Sciatic nerve (tissue), 2 donors: ENCODE measurements at regions not wholly inside any gene's neighbourhood (a gene's known extent, or its start where the extent isn't known, plus 50 kb on each side); places are given as distances from the start of the nearest gene placed in this dataset.
"Not testable (repeated sequence)": the region's sequence is repeated elsewhere in the genome, so short reads cannot be mapped to it uniquely, and the experiment has no call there.

ENCODE experiments used
- ATAC-seq: fragments of 200-7000 bp; cut with Tn5 transposase; one replicate; pipeline ENCODE4 v1.9.1; 2020; ENCODE audit warnings: mild to moderate bottlenecking, moderate library complexity
- DNase-seq: peaks from one replicate; pipeline ENCODE4 v3.0.0-alpha.2; 2020; ENCODE audit warnings: low spot score
- intact Hi-C: fragments of 100-400 bp; cut with DNase I; formaldehyde crosslinking; loops from one replicate; pipeline ENCODE4 v1.14.2; 2022
- donor health status: DM: no; HTN: no; CAD: no.
- donor health status: DM: no; HTN: no; CAD: no.

DNA sequence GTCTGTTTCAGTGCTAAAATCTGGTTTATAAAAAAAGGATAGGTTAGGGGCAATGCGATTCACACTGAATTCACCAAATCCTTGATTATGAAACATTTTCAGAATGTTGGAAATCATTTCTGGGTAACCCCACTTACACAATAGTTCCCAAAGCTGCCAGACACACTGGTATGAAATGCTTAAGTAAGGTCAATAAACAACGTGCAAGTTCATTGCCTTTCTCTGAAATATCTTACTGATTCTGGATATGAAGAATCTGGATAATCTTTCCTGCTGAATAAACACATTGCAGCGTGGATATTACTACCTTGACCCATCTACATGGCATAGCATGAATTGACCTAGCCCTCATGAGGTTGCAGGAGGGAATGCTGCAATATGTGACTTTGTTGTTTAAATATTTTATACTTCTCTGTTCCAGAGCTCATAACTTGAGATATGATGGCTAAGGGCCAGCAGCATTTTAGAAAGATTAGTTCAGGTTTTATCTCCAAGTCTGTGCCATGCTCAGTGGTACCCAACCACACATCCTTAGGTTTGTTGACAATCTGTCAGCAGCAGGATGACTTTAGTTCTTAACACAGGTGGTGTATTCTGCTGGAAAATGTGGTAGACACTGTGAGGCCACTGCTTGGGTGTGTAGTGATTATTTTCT, 121.0 kb downstream of the NREP start:
- DNase-seq: no peak
- ATAC-seq: peak; percentile 73
- intact Hi-C loops: no loop called here

DNA sequence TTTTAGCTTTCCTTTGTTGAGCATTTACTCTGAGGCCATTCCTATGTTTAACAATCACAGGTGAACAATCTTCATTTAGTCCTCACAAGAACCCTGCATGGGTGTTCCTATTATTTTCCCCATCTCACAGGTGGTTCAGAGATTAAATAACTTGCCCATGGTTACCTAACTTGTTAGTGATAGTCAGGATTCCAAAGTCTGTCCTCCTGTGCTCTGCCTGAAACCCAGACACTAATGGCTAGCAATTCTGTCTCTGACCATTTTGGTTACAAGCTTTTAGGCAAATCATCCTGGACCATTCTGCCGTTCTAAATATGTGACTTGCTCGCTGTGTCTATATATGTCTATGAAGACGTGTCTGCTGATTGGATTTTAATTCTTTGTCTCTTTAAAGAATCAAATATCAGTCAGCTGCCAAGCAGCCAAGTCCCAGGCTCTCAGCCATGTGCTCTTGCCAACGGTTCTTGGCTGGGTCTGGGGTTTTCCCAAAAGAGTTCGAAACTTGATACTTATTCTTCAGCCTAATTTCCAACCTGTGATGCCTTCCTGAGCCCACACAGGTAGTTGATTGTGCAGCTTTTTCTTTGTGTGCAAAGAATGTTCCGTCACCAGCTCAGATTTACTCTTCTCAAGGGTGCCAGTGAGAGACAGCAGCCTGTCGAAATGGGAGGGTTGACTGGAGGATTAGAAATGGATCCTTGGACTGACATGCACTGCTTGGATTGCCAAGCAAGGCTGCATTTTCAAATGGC, 121.7 kb downstream of the NREP start:
- intact Hi-C loops: no loop called here
- ATAC-seq: peak; percentile 38

DNA sequence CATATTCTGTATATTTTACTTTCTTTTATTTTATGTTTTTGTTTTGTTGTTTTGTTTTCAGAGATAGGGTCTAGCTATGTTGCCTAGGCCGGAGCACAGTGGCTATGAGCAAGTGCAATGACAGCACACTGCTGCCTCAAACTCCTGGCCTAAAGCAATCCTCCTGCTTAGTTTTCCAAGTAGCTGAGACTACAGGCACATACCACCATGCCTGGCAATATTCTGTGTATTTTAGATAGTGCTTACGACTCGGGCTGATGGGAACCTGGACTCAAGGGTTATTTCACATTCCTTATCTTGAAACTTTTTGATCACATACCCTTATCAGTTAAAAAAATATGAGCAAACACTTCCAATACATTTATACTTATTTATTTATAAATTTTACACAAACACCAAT, 119.0 kb upstream of the STARD4 start:
- DNase-seq (no peak), ATAC-seq (no peak)
- intact Hi-C loops: no loop called here

More for the DNA sequence above, 121.7 kb downstream of the NREP start:
- no peak for DNase-seq

- intact Hi-C loops: no loop called here
- no peak for DNase-seq
- ATAC-seq: peak; percentile 86
Measured at GRCh38 chr5:111628901-111629300, 116.6 kb upstream of the STARD4 start.

DNA sequence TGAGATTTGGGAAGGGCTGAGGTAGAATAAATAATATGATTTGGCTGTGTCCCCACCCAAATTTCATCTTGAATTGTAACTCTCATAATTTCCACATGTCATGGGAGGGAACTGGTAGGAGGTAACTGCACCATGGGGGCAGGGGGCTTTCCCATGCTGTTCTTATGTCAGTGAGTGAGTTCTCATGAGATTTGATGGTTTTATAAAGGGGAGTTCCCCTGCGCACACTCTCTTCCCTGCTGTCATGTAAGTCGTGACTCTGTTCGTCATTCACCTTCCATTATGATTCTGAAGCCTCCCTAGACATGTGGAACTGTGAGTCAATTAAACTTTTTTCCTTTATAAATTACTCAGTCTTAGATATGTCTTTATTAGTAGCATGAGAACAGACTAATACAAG, 115.5 kb upstream of the STARD4 start:
- ATAC-seq: no peak
- no peak for DNase-seq
- intact Hi-C loops: no loop called here

GRCh38 chr5:111626473-111627148, 114.3 kb upstream of the STARD4 start:
- ATAC-seq: no peak
- DNase-seq: no peak
- intact Hi-C loops: no loop called here

- ATAC-seq (no peak), DNase-seq (no peak)
Measured at GRCh38 chr5:111618623-111619271, 106.4 kb upstream of the STARD4 start.

DNA sequence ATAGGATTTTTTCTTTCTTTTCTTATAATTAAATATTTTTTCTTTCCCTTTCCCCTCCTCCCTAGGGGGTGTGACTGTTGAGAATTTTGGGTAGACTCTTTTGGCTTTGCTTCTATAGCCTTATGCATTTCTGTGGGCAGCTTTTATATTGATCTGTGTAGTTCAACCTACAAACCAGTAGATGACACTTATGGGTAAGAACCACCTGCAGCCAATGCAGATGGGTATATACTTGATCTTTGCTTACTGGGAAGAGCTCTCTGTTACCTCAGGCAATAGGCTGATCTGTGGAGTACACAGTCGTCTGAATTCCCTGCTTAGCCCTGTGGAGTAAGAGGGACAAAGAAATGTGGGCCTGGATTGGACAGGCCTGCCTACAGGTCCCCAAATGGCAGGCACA, 102.7 kb upstream of the STARD4 start:
- intact Hi-C loops: no loop called here
- no peak for ATAC-seq
- DNase-seq: no peak

More at GRCh38 chr5:111618623-111619271, 106.4 kb upstream of the STARD4 start:
- intact Hi-C loops: no loop called here

GRCh38 chr5:111612013-111612630, 99.8 kb upstream of the STARD4 start:
- intact Hi-C loops, DNase-seq, ATAC-seq: not testable (repeated sequence)

DNA sequence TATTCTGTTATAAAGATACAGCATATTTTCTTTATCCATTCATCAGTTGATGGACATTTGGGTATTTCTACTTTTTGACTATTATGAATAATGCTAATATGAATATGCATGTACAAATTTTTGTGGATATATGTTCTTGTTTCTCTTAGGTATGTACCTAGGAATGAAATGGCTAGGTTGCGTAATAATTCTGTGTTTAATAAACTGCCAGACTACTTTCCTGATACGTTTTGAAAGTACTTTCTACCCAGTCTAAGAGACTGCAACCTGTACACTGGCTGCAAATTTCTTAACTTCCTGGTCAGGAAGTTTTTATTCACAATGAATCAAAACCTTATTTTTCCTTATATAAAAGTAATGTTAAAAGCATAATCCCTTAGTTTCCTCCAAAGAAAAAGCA, 93.9 kb upstream of the STARD4 start:
- DNase-seq (no peak), ATAC-seq (no peak)
- intact Hi-C loops: no loop called here

- ATAC-seq (no peak), DNase-seq (no peak)
- intact Hi-C loops: no loop called here
Measured at GRCh38 chr5:111603446-111603827, 91.1 kb upstream of the STARD4 start.

- intact Hi-C loops: no loop called here
- ATAC-seq: no peak
- DNase-seq: no peak
Measured at GRCh38 chr5:111602817-111603445, 90.6 kb upstream of the STARD4 start.

DNA sequence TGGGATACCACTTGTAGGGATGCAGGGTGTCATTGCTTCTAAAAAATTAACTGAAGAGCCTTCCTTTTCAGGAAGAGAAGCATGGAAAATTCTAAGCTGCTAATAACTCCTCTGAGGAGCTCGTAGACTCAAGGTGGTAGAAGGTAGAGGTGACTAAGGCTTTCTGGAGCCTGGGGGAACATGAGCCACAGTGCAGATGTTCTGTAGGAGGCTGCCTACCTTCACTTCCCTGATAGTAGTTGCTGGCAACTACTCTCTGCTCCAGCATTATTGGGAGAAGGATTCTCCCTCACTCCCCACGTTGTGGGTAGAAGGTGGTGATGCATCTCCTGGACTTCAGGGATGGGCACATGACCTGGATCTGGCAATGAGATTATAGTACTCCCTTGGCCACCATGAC, 86.7 kb upstream of the STARD4 start:
- intact Hi-C loops: no loop called here
- DNase-seq: no peak
- no peak for ATAC-seq

- intact Hi-C loops: no loop called here
- DNase-seq: no peak
- ATAC-seq: no peak
Measured at GRCh38 chr5:111597491-111597890, 85.2 kb upstream of the STARD4 start.

- intact Hi-C loops: no loop called here
- DNase-seq (no peak), ATAC-seq (no peak)
Measured at GRCh38 chr5:111596705-111597104, 84.4 kb upstream of the STARD4 start.

DNA sequence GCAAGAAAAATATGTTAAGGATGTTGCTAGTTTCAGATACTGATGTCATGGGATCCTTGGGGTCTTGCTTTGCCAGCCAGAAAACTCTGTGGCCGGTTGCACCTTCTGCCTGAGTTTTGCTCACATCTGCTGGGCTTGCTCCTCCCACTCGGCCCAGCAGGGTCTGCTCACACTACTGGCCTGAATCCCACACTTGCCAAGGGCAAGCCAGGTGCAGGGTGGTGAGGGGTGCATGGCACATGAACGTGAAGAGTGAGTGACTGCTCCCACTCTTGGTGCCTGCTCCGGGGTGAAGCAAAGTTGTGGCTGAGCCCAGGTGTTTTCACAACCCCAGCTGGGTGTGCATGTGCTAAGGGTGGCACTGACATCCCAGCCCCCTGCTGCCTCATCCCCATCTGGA, 83.1 kb upstream of the STARD4 start:
- intact Hi-C loops: no loop called here

DNA sequence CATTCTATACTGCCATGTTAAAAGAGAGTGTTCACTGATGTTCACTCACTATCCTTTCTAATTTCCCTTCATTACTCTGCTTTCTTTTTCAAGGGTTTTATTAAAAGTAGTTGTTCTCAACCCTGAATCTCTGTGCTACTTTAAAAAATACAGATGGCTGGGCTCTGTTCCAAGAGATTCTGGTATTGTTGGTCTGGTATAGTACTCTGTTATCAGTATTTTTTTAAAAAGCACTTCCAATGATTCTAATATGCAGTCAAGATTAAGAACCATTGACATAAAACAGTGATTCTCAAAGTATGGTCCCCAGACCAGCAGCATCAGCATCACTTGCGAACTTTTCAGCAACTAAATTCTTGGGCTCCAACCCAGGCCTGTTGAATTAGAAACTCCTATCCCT, 77.0 kb upstream of the STARD4 start:
- intact Hi-C loops: no loop called here
- ATAC-seq (no peak), DNase-seq (no peak)

More for the DNA sequence above, 83.1 kb upstream of the STARD4 start:
- DNase-seq (no peak), ATAC-seq (no peak)

DNA sequence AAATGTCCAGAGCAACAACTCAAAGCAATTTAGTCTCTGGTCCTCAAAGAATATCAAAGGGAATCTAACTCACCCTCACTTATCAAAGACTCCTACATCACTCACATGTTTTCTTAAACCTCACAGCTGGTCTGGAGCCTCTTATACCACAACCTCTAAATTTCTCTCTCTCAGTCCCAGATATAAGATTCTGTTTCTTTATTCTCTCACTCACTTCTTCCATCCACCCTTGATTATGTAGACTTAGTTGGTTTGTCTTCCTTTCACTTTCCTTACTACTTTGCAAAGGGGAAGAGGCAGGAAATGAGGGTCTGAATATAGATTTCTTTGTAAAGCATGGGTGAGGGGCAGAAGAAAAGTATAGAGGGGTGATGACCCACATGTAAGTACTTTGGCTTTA, 75.4 kb upstream of the STARD4 start:
- intact Hi-C loops: no loop called here
- ATAC-seq: no peak
- no peak for DNase-seq

DNA sequence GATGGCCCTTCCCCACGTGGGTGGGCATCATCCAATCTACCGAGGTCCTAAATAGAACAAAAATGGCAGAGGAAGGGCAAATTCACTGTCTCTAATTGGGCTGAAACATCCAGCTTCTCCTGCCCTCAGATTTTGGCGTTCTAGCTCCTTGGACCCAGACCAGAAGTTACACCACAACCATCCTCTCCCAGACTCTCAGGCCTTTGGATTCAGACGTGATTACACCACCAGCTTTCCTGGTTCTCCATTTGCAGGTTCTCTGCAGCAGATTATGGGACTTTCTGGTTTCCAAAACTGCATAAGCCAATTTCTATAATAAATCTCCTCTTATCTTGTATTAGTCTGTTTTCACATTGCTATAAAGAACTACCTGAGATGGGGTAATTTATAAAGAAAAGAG, 73.6 kb upstream of the STARD4 start:
- ATAC-seq: no peak
- DNase-seq: no peak
- intact Hi-C loops: no loop called here
